ENCODE measurements at regions not wholly inside any gene's neighbourhood (a gene's known extent, or its start where the extent isn't known, plus 50 kb on each side); places are given as distances from the start of the nearest gene placed in this dataset.

DNA sequence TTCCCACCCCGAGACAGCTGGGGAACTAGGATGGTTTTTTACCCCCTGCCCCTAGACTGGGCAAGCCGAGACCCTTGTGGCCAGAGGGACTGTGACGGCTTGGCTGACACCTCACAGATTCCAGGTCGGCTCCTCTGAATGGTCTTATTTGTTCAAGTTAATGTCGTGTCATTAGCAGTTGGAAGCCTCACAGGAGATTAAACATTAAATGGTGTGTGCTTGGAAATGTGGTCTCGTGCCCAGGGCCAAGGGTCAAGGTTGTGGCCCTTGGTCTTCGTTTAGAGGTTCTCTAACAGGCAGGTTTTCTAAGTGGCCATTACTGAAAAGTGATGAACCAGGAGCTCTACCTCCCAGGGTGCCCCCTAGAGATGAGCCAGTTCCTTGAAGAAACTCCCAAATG is 61.2 kb upstream of the RXRA start:
- TF ChIP-seq, protein P1, sequence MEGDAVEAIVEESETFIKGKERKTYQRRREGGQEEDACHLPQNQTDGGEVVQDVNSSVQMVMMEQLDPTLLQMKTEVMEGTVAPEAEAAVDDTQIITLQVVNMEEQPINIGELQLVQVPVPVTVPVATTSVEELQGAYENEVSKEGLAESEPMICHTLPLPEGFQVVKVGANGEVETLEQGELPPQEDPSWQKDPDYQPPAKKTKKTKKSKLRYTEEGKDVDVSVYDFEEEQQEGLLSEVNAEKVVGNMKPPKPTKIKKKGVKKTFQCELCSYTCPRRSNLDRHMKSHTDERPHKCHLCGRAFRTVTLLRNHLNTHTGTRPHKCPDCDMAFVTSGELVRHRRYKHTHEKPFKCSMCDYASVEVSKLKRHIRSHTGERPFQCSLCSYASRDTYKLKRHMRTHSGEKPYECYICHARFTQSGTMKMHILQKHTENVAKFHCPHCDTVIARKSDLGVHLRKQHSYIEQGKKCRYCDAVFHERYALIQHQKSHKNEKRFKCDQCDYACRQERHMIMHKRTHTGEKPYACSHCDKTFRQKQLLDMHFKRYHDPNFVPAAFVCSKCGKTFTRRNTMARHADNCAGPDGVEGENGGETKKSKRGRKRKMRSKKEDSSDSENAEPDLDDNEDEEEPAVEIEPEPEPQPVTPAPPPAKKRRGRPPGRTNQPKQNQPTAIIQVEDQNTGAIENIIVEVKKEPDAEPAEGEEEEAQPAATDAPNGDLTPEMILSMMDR (IDR thresholded peaks at IDR 0.05; ENCODE audit: low read depth, low read length, missing control alignments): no peak
- DNase-seq (ENCODE audit: low read depth): no peak
- H3K4me3 ChIP-seq (ENCODE audit: low read depth, low read length): no peak overlapping the region

DNA sequence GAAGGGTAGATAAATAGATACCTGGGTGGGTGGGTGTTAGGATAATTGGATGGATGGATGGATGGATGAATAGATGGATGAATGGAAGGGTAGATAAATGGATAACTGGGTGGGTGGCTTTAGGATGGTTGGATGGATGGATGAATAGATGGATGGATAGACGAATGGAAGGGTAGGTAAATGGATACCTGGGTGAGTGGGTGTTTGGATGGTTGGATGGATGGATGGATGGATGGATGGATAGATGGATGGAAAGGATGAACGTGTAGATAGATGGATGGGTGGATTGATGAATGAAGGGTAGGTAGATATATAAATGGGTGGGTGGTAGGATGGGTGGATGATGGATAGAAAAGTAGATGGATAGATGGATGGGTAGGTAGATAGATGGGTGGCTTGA is 59.8 kb upstream of the RXRA start:
- DNase-seq (ENCODE audit: low read depth): no peak
- TF ChIP-seq, protein P1 (IDR thresholded peaks at IDR 0.05; ENCODE audit: low read depth, low read length, missing control alignments): no peak
- no peak overlapping the region for H3K4me3 ChIP-seq (ENCODE audit: low read depth, low read length)

DNA sequence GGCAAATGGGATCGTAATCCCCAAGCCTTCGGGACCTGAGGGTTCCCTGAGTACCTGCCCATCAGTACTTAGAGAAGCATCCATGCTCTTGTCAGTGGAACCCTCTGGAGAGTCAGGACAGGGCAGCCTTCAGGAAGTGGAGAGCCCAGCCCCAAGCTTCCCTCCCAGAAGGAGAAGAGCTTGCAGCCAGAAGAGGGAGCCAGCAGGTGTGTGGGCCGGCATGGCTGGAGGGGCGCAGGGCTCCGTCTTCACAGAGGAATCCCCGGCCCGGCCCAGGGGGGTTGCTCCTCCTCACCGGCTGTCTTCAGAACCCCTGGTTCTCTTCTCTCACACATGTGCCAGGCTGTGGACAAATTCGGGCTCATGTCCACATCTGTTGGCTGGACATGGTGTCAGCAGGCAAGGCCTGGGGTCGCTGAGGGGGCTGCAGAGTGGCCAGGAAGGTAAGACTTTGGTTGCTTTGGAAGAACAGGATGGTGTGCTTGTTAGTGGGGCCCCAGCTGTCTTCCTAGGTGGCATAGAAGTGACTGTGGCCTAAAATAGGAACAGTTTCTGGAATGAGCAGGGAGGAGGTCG is 58.9 kb upstream of the RXRA start:
- TF ChIP-seq, protein P1 (IDR thresholded peaks at IDR 0.05; ENCODE audit: low read depth, low read length, missing control alignments): peak; percentile 12
- DNase-seq (ENCODE audit: low read depth): no peak
- no peak overlapping the region for H3K4me3 ChIP-seq (ENCODE audit: low read depth, low read length)

DNA sequence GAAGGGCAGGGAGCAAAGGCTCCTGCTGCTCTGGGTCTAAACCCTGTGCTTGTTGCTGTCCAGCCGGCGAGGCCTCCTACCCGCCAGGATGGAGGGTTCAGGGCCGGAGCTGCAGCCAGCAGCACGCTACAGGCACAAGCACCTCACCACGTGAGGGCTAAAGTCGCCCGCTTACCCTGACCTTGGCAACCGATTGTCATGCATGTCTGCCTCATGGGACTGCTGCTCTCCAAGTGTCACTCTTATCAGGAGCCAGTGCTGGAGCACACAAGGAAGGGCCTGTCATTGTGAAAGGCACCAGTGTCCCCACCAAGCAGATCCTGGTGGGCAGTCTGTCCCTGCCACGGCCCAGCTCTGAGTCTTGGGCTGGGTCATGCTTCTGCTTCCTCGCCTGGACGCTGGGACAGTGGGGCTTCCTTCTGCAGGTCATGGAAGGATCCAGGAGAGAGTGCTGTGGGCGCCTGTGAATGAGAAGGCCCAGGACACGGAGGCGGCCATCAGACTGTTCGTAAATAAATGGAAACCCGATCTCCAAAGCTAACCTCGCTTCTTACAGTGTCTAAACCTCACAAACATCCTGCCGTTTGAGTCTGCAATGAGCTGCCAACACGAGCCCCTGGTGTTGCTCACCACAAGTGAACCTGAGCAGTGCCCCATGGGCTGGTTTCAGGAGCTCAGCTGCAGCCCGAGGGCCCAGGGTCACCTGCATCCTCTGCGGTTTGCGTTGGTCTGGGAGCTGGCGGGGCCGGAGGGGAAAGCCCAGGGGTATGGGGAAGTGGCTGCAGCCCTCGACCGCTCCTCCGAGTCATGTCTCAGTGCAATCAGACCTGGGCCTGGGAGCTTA is 58.2 kb upstream of the RXRA start:
- H3K4me3 ChIP-seq (ENCODE audit: low read depth, low read length): no peak overlapping the region
- TF ChIP-seq, protein P1 (IDR thresholded peaks at IDR 0.05; ENCODE audit: low read depth, low read length, missing control alignments): no peak
- DNase-seq (ENCODE audit: low read depth): no peak

DNA sequence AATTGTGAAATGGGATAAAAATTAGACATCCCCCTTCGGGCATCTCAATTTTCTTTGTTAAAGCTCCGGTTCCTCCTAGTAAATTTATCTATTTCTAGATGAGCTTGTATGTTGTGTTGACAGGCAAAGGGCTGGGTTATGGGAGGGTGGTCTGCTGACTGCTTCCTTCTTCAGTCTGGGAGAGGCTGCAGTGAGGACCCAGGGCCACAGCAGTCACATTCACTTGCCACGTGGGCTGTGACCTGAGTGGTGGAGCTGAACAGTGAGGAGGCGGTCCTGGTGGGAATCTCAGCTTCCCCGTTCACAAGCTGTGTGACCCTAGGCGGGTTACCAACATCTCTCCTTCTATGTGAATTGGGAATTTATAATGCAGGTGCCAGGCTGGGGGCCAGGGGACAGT is 57.5 kb upstream of the RXRA start:
- TF ChIP-seq, protein P1 (IDR thresholded peaks at IDR 0.05; ENCODE audit: low read depth, low read length, missing control alignments): no peak
- DNase-seq (ENCODE audit: low read depth): no peak
- no peak overlapping the region for H3K4me3 ChIP-seq (ENCODE audit: low read depth, low read length)

DNA sequence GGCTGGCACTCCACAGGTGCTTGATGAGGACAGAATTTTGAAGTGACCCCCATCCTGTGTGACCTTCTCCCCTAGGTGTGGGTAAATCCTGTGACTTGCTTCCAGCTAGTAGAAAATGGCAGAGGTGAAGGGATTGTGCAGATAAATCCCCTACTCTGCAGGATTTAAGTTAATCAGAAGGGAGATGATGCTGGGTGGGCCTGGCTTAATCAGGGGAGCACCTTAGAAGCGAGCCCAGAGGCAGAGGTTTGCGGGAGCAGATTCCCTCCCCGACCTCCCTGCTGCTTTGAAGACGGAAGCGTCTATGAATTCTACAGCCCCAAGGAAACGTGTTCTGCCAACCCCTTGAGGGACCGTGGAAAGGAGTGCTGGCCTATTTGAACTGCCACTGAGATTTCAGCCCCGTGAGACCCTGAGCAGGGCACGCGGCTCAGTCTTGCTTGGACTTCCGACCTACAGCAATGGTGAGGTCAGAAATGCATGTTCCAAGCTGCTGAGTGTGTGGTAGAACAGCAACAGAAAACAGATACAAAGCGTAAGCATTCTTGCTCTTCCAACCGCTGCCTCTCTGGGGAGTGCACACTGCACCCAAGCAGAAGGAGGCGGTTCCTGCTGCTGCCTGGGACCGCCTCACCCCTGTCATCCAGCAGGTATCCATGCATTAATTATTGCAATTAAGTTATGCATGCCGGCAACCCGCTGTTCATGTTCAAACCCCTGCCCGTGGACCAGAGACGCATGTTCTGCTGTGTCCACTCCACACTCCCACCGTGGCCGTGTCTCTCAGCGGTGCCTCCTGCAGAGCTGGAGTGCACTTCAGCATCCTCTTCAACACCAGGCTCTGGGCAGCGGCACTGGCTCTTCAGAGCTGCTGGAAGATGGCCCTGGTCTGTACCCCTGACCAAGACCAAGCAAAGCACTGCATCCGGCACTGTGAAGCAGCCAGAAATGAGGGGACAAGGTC is 54.6 kb upstream of the RXRA start:
- TF ChIP-seq, protein P1 (IDR thresholded peaks at IDR 0.05; ENCODE audit: low read depth, low read length, missing control alignments): no peak
- no peak overlapping the region for H3K4me3 ChIP-seq (ENCODE audit: low read depth, low read length)
- no peak for DNase-seq (ENCODE audit: low read depth)
